T-helper 1 cell treated with Interleukin-12 subunit alpha and Interleukin-12 subunit beta and Interleukin-4 antibody, amounts not matched to agents 30 μg/mL and 1 μg/mL, for 36 hours (primary cell): ENCODE measurements at regions not wholly inside any gene's neighbourhood (a gene's known extent, or its start where the extent isn't known, plus 50 kb on each side); places are given as distances from the start of the nearest gene placed in this dataset.

Source experiments
- H3K27ac Mint-ChIP-seq: one replicate; pipeline ENCODE4 v1.8.0; 2021; ENCODE audit warnings: mild to moderate bottlenecking, mixed read lengths
- H3K27me3 Mint-ChIP-seq: one replicate; pipeline ENCODE4 v1.8.0; 2021; ENCODE audit warnings: low read depth, mixed read lengths
- H3K36me3 Mint-ChIP-seq: one replicate; pipeline ENCODE4 v1.8.0; 2021; ENCODE audit warnings: low read depth, mixed read lengths
- H3K4me1 Mint-ChIP-seq: one replicate; pipeline ENCODE4 v1.8.0; 2021; ENCODE audit warnings: low read depth, mixed read lengths
- H3K4me3 Mint-ChIP-seq: one replicate; pipeline ENCODE4 v1.8.0; 2021; ENCODE audit warnings: mild to moderate bottlenecking, moderate library complexity, mixed read lengths
- H3K9me3 Mint-ChIP-seq: one replicate; pipeline ENCODE4 v1.8.0; 2021; ENCODE audit warnings: mixed read lengths

GRCh38 chr10:29100505-29100904, 188.4 kb upstream of the LYZL1 start:
- Mint-ChIP-seq H3K4me3 (no peak overlapping the region), H3K27ac (no peak overlapping the region), H3K4me1 (no peaks in the 10 kb centered on the region), H3K27me3 (no peaks in the 10 kb centered on the region), H3K36me3 (no peaks in the 10 kb centered on the region), H3K9me3 (peaks cover 8% of the 10 kb centered on the region)

GRCh38 chr10:29102233-29102632, 186.6 kb upstream of the LYZL1 start:
- H3K9me3 Mint-ChIP-seq, result peaks cover 8% of the 10 kb centered on the region
- no peaks in the 10 kb centered on the region for H3K27me3 Mint-ChIP-seq
- H3K27ac Mint-ChIP-seq, result no peak overlapping the region
- no peak overlapping the region for H3K4me3 Mint-ChIP-seq
- H3K4me1 Mint-ChIP-seq, result peaks cover 6% of the 10 kb centered on the region
- no peaks in the 10 kb centered on the region for H3K36me3 Mint-ChIP-seq

- H3K4me3 Mint-ChIP-seq, result no peak overlapping the region
- peaks cover 6% of the 10 kb centered on the region for H3K4me1 Mint-ChIP-seq
- no peaks in the 10 kb centered on the region for H3K36me3 Mint-ChIP-seq
- no peaks in the 10 kb centered on the region for H3K27me3 Mint-ChIP-seq
- no peak overlapping the region for H3K27ac Mint-ChIP-seq
- peaks cover 8% of the 10 kb centered on the region for H3K9me3 Mint-ChIP-seq
Measured at GRCh38 chr10:29102636-29103035, 186.2 kb upstream of the LYZL1 start.

- H3K4me1 Mint-ChIP-seq, result peaks cover 6% of the 10 kb centered on the region
- no peaks in the 10 kb centered on the region for H3K9me3 Mint-ChIP-seq
- H3K27ac Mint-ChIP-seq, result no peak overlapping the region
- no peaks in the 10 kb centered on the region for H3K27me3 Mint-ChIP-seq
- H3K36me3 Mint-ChIP-seq, result no peaks in the 10 kb centered on the region
- no peak overlapping the region for H3K4me3 Mint-ChIP-seq
Measured at GRCh38 chr10:29104661-29105399, 184.0 kb upstream of the LYZL1 start.

- Mint-ChIP-seq H3K27ac (no peak overlapping the region), H3K4me3 (no peak overlapping the region), H3K27me3 (no peaks in the 10 kb centered on the region)
Measured at GRCh38 chr10:29105516-29106215, 183.2 kb upstream of the LYZL1 start.

GRCh38 chr10:29106287-29106686, 182.6 kb upstream of the LYZL1 start:
- H3K27me3 Mint-ChIP-seq, result no peaks in the 10 kb centered on the region
- H3K4me1 Mint-ChIP-seq, result peaks cover 6% of the 10 kb centered on the region
- no peak overlapping the region for H3K27ac Mint-ChIP-seq
- no peak overlapping the region for H3K4me3 Mint-ChIP-seq
- no peaks in the 10 kb centered on the region for H3K9me3 Mint-ChIP-seq
- no peaks in the 10 kb centered on the region for H3K36me3 Mint-ChIP-seq

More at GRCh38 chr10:29105516-29106215, 183.2 kb upstream of the LYZL1 start:
- H3K9me3 Mint-ChIP-seq, result no peaks in the 10 kb centered on the region
- no peaks in the 10 kb centered on the region for H3K36me3 Mint-ChIP-seq
- H3K4me1 Mint-ChIP-seq, result peaks cover 6% of the 10 kb centered on the region

GRCh38 chr10:29107866-29108498, 180.9 kb upstream of the LYZL1 start:
- H3K36me3 Mint-ChIP-seq, result no peaks in the 10 kb centered on the region
- no peaks in the 10 kb centered on the region for H3K9me3 Mint-ChIP-seq
- H3K27me3 Mint-ChIP-seq, result no peaks in the 10 kb centered on the region
- no peak overlapping the region for H3K27ac Mint-ChIP-seq
- peaks cover 6% of the 10 kb centered on the region for H3K4me1 Mint-ChIP-seq
- H3K4me3 Mint-ChIP-seq, result no peak overlapping the region

- H3K4me3 Mint-ChIP-seq, result no peak overlapping the region
- peaks cover 4% of the 10 kb centered on the region for H3K27me3 Mint-ChIP-seq
- H3K4me1 Mint-ChIP-seq, result peaks cover 6% of the 10 kb centered on the region
- no peaks in the 10 kb centered on the region for H3K36me3 Mint-ChIP-seq
- no peak overlapping the region for H3K27ac Mint-ChIP-seq
- H3K9me3 Mint-ChIP-seq, result no peaks in the 10 kb centered on the region
Measured at GRCh38 chr10:29109707-29110571, 178.9 kb upstream of the LYZL1 start.

- Mint-ChIP-seq H3K36me3 (peaks cover 2% of the 10 kb centered on the region), H3K4me3 (no peak overlapping the region), H3K27ac (no peak overlapping the region), H3K4me1 (no peaks in the 10 kb centered on the region), H3K27me3 (peaks cover 4% of the 10 kb centered on the region), H3K9me3 (peaks cover 6% of the 10 kb centered on the region)
Measured at GRCh38 chr10:29112827-29113615, 175.8 kb upstream of the LYZL1 start.

- peaks cover 11% of the 10 kb centered on the region for H3K9me3 Mint-ChIP-seq
- no peak overlapping the region for H3K27ac Mint-ChIP-seq
- peaks cover 2% of the 10 kb centered on the region for H3K36me3 Mint-ChIP-seq
- no peak overlapping the region for H3K4me3 Mint-ChIP-seq
- no peaks in the 10 kb centered on the region for H3K4me1 Mint-ChIP-seq
- H3K27me3 Mint-ChIP-seq, result peaks cover 4% of the 10 kb centered on the region
Measured at GRCh38 chr10:29113616-29113945, 175.3 kb upstream of the LYZL1 start.

- no peak overlapping the region for H3K4me3 Mint-ChIP-seq
- H3K9me3 Mint-ChIP-seq, result peaks cover 15% of the 10 kb centered on the region
- peaks cover 2% of the 10 kb centered on the region for H3K36me3 Mint-ChIP-seq
- no peaks in the 10 kb centered on the region for H3K4me1 Mint-ChIP-seq
- H3K27ac Mint-ChIP-seq, result no peak overlapping the region
- peaks cover 4% of the 10 kb centered on the region for H3K27me3 Mint-ChIP-seq
Measured at GRCh38 chr10:29114141-29114540, 174.7 kb upstream of the LYZL1 start.

- Mint-ChIP-seq H3K27me3 (peaks cover 4% of the 10 kb centered on the region), H3K27ac (no peak overlapping the region), H3K4me1 (no peaks in the 10 kb centered on the region), H3K36me3 (peaks cover 2% of the 10 kb centered on the region), H3K9me3 (peaks cover 15% of the 10 kb centered on the region), H3K4me3 (no peak overlapping the region)
Measured at GRCh38 chr10:29117781-29118180, 171.1 kb upstream of the LYZL1 start.

GRCh38 chr10:29119374-29119773, 169.5 kb upstream of the LYZL1 start:
- Mint-ChIP-seq H3K27me3 (no peaks in the 10 kb centered on the region), H3K27ac (no peak overlapping the region), H3K9me3 (peaks cover 15% of the 10 kb centered on the region), H3K4me1 (no peaks in the 10 kb centered on the region), H3K4me3 (no peak overlapping the region), H3K36me3 (peaks cover 2% of the 10 kb centered on the region)

- peaks cover 2% of the 10 kb centered on the region for H3K36me3 Mint-ChIP-seq
- no peaks in the 10 kb centered on the region for H3K27me3 Mint-ChIP-seq
Measured at GRCh38 chr10:29120216-29120615, 168.7 kb upstream of the LYZL1 start.

More at GRCh38 chr10:29120216-29120615, 168.7 kb upstream of the LYZL1 start:
- H3K4me3 Mint-ChIP-seq, result no peak overlapping the region
- H3K27ac Mint-ChIP-seq, result no peak overlapping the region
- no peaks in the 10 kb centered on the region for H3K4me1 Mint-ChIP-seq
- H3K9me3 Mint-ChIP-seq, result peaks cover 15% of the 10 kb centered on the region
